ENCODE measurements at regions not wholly inside any gene's neighbourhood (a gene's known extent, or its start where the extent isn't known, plus 50 kb on each side); places are given as distances from the start of the nearest gene placed in this dataset.

- TF ChIP-seq YY1 (IDR thresholded peaks at IDR 0.05; ENCODE audit: insufficient read depth, insufficient read length), result no peak
- no peak for TF ChIP-seq SUZ12 (IDR thresholded peaks at IDR 0.05; ENCODE audit: extremely low read depth, insufficient read depth, insufficient read length)
Observed at GRCh38 chr5:125499636-125500332, 753.3 kb upstream of the ZNF608 start.
